Stomach smooth muscle (tissue), 2 donors: ENCODE measurements at regions not wholly inside any gene's neighbourhood (a gene's known extent, or its start where the extent isn't known, plus 50 kb on each side); places are given as distances from the start of the nearest gene placed in this dataset.

Source experiments
- H3K27ac ChIP-seq: one replicate; pipeline ENCODE4 v1.7.0; 2013; ENCODE audit warnings: mild to moderate bottlenecking, low read length, inconsistent platforms
- H3K27me3 ChIP-seq, 2 donors: one replicate each; pipeline ENCODE4 v1.7.0; 2013; ENCODE audit warnings: low read length in 2 of 2; ENCODE audit not compliant: insufficient read depth in 2 of 2, control insufficient read depth in 1 of 2
- H3K36me3 ChIP-seq, 2 donors: one replicate each; pipeline ENCODE4 v1.7.0; 2013; ENCODE audit warnings: low read length in 2 of 2; ENCODE audit not compliant: control insufficient read depth in 2 of 2, insufficient read depth in 2 of 2
- H3K4me1 ChIP-seq: one replicate; pipeline ENCODE4 v1.7.0; 2013; ENCODE audit warnings: low read length; ENCODE audit not compliant: control insufficient read depth, insufficient read depth
- H3K4me3 ChIP-seq, 2 donors: one replicate each; pipeline ENCODE4 v1.7.0; 2013; ENCODE audit warnings: low read length in 2 of 2
- H3K9ac ChIP-seq, 2 donors: one replicate each; pipeline ENCODE4 v1.7.0; 2013; ENCODE audit warnings: low read length in 2 of 2, mild to moderate bottlenecking in 1 of 2
- H3K9me3 ChIP-seq, 2 donors: one replicate each; pipeline ENCODE4 v1.7.0; 2013; ENCODE audit warnings: low read length in 2 of 2; ENCODE audit not compliant: control insufficient read depth in 2 of 2
- donor health status: healthy.
- donor health status: Pancreatic carcinoma.

- Histone ChIP-seq H3K27me3 (no peaks in the 10 kb centered on the region), H3K9me3 (no peaks in the 10 kb centered on the region), H3K4me1 (no peaks in the 10 kb centered on the region)
Observed at GRCh38 chr4:123809864-123810263, 413.3 kb downstream of the SPRY1 start.

GRCh38 chr4:123812066-123812390 is 415.4 kb downstream of the SPRY1 start:
- Histone ChIP-seq H3K9ac (no peak overlapping the region), H3K36me3 (no peaks in the 10 kb centered on the region), H3K4me3 (no peak overlapping the region), H3K27me3 (no peaks in the 10 kb centered on the region), H3K4me1 (no peaks in the 10 kb centered on the region), H3K27ac (no peak overlapping the region), H3K9me3 (no peaks in the 10 kb centered on the region)

More at GRCh38 chr4:123809864-123810263, 413.3 kb downstream of the SPRY1 start:
- Histone ChIP-seq H3K4me3 (no peak overlapping the region), H3K36me3 (no peaks in the 10 kb centered on the region), H3K27ac (no peak overlapping the region), H3K9ac (no peak overlapping the region)

GRCh38 chr4:123813901-123814300 is 417.3 kb downstream of the SPRY1 start:
- Histone ChIP-seq H3K4me1 (no peaks in the 10 kb centered on the region), H3K27ac (no peak overlapping the region), H3K9me3 (no peaks in the 10 kb centered on the region), H3K4me3 (no peak overlapping the region), H3K27me3 (no peaks in the 10 kb centered on the region), H3K9ac (no peak overlapping the region), H3K36me3 (no peaks in the 10 kb centered on the region)

- no peak overlapping the region for H3K4me3 ChIP-seq
- no peaks in the 10 kb centered on the region for H3K9me3 ChIP-seq
- H3K9ac ChIP-seq = no peak overlapping the region
- H3K36me3 ChIP-seq = no peaks in the 10 kb centered on the region
- no peak overlapping the region for H3K27ac ChIP-seq
- no peaks in the 10 kb centered on the region for H3K4me1 ChIP-seq
- no peaks in the 10 kb centered on the region for H3K27me3 ChIP-seq
Observed at GRCh38 chr4:123816462-123816861, 419.9 kb downstream of the SPRY1 start.

GRCh38 chr4:123817025-123817688 is 420.6 kb downstream of the SPRY1 start:
- H3K9me3 ChIP-seq = no peaks in the 10 kb centered on the region
- no peak overlapping the region for H3K27ac ChIP-seq
- no peaks in the 10 kb centered on the region for H3K27me3 ChIP-seq
- H3K36me3 ChIP-seq = no peaks in the 10 kb centered on the region
- no peak overlapping the region for H3K4me3 ChIP-seq
- H3K9ac ChIP-seq = no peak overlapping the region
- H3K4me1 ChIP-seq = no peaks in the 10 kb centered on the region

- no peak overlapping the region for H3K4me3 ChIP-seq
- H3K27me3 ChIP-seq = no peaks in the 10 kb centered on the region
- no peak overlapping the region for H3K9ac ChIP-seq
- no peaks in the 10 kb centered on the region for H3K36me3 ChIP-seq
- no peaks in the 10 kb centered on the region for H3K9me3 ChIP-seq
- H3K27ac ChIP-seq = no peak overlapping the region
- H3K4me1 ChIP-seq = no peaks in the 10 kb centered on the region
Observed at GRCh38 chr4:123819362-123820035, 422.9 kb downstream of the SPRY1 start.

- no peak overlapping the region for H3K27ac ChIP-seq
- H3K36me3 ChIP-seq = no peaks in the 10 kb centered on the region
- H3K4me1 ChIP-seq = no peaks in the 10 kb centered on the region
- no peak overlapping the region for H3K4me3 ChIP-seq
- H3K27me3 ChIP-seq = no peaks in the 10 kb centered on the region
- no peak overlapping the region for H3K9ac ChIP-seq
- H3K9me3 ChIP-seq = no peaks in the 10 kb centered on the region
Observed at GRCh38 chr4:123821861-123822260, 425.3 kb downstream of the SPRY1 start.

- no peaks in the 10 kb centered on the region for H3K27me3 ChIP-seq
- no peaks in the 10 kb centered on the region for H3K36me3 ChIP-seq
- H3K4me3 ChIP-seq = no peak overlapping the region
- H3K27ac ChIP-seq = no peak overlapping the region
- H3K9me3 ChIP-seq = no peaks in the 10 kb centered on the region
- H3K9ac ChIP-seq = no peak overlapping the region
- H3K4me1 ChIP-seq = no peaks in the 10 kb centered on the region
Observed at GRCh38 chr4:123822353-123822752, 425.8 kb downstream of the SPRY1 start.

GRCh38 chr4:123823244-123823643 is 426.6 kb downstream of the SPRY1 start:
- no peaks in the 10 kb centered on the region for H3K9me3 ChIP-seq
- H3K4me1 ChIP-seq = no peaks in the 10 kb centered on the region
- H3K27ac ChIP-seq = no peak overlapping the region
- no peak overlapping the region for H3K4me3 ChIP-seq
- H3K36me3 ChIP-seq = no peaks in the 10 kb centered on the region
- H3K9ac ChIP-seq = no peak overlapping the region
- H3K27me3 ChIP-seq = no peaks in the 10 kb centered on the region

GRCh38 chr4:123824524-123824923 is 427.9 kb downstream of the SPRY1 start:
- no peaks in the 10 kb centered on the region for H3K4me1 ChIP-seq
- no peaks in the 10 kb centered on the region for H3K36me3 ChIP-seq
- no peak overlapping the region for H3K4me3 ChIP-seq
- no peaks in the 10 kb centered on the region for H3K9me3 ChIP-seq
- H3K27ac ChIP-seq = no peak overlapping the region
- H3K9ac ChIP-seq = no peak overlapping the region
- H3K27me3 ChIP-seq = no peaks in the 10 kb centered on the region

- Histone ChIP-seq H3K9ac (no peak overlapping the region), H3K27ac (no peak overlapping the region), H3K36me3 (no peaks in the 10 kb centered on the region), H3K4me3 (no peak overlapping the region), H3K27me3 (no peaks in the 10 kb centered on the region), H3K9me3 (no peaks in the 10 kb centered on the region), H3K4me1 (no peaks in the 10 kb centered on the region)
Observed at GRCh38 chr4:123825596-123826291, 429.1 kb downstream of the SPRY1 start.
